AML-193 (cell line): ENCODE measurements at regions not wholly inside any gene's neighbourhood (a gene's known extent, or its start where the extent isn't known, plus 50 kb on each side); places are given as distances from the start of the nearest gene placed in this dataset.
"Not testable (repeated sequence)": the region's sequence is repeated elsewhere in the genome, so short reads cannot be mapped to it uniquely, and the experiment has no call there.

ENCODE experiments used
- DNase-seq, 2 experiments: peaks; one replicate each; lab custom pipeline; 2025; lab: John Stamatoyannopoulos, UW

GRCh38 chr6:164107297-164107995 lies 692.9 kb downstream of the QKI start:
- no peak for DNase-seq

- peak in 1 of 2 experiments; percentile 2 for DNase-seq
Observed at GRCh38 chr6:164106345-164106769, 691.8 kb downstream of the QKI start.

- DNase-seq, result no peak
Observed at GRCh38 chr6:164105705-164106104, 691.2 kb downstream of the QKI start.

- DNase-seq, result no peak
Observed at GRCh38 chr6:164104432-164104831, 689.9 kb downstream of the QKI start.

- no peak for DNase-seq
Observed at GRCh38 chr6:164102693-164103092, 688.2 kb downstream of the QKI start.

GRCh38 chr6:164101859-164102258 lies 687.3 kb downstream of the QKI start:
- DNase-seq, result no peak

GRCh38 chr6:164099269-164099865 lies 684.8 kb downstream of the QKI start:
- DNase-seq, result no peak

GRCh38 chr6:164098857-164099267 lies 684.3 kb downstream of the QKI start:
- no peak for DNase-seq

- DNase-seq, result no peak
Observed at GRCh38 chr6:164097551-164098398, 683.3 kb downstream of the QKI start.

GRCh38 chr6:164097056-164097455 lies 682.5 kb downstream of the QKI start:
- no peak for DNase-seq

GRCh38 chr6:164095056-164095455 lies 680.5 kb downstream of the QKI start:
- no peak for DNase-seq

GRCh38 chr6:164087870-164088269 lies 673.4 kb downstream of the QKI start:
- DNase-seq, result no peak

GRCh38 chr6:164087211-164087610 lies 672.7 kb downstream of the QKI start:
- no peak for DNase-seq

- no peak for DNase-seq
Observed at GRCh38 chr6:164086076-164086887, 671.8 kb downstream of the QKI start.

GRCh38 chr6:164085091-164086075 lies 670.9 kb downstream of the QKI start:
- no peak for DNase-seq

GRCh38 chr6:164079275-164079600 lies 664.7 kb downstream of the QKI start:
- no peak for DNase-seq

GRCh38 chr6:164078532-164079274 lies 664.2 kb downstream of the QKI start:
- DNase-seq, result no peak

- DNase-seq, result not testable (repeated sequence)
Observed at GRCh38 chr6:164076818-164077532, 662.5 kb downstream of the QKI start.

- no peak for DNase-seq
Observed at GRCh38 chr6:164075981-164076615, 661.6 kb downstream of the QKI start.
